ENCODE measurements at regions not wholly inside any gene's neighbourhood (a gene's known extent, or its start where the extent isn't known, plus 50 kb on each side); places are given as distances from the start of the nearest gene placed in this dataset.

DNA sequence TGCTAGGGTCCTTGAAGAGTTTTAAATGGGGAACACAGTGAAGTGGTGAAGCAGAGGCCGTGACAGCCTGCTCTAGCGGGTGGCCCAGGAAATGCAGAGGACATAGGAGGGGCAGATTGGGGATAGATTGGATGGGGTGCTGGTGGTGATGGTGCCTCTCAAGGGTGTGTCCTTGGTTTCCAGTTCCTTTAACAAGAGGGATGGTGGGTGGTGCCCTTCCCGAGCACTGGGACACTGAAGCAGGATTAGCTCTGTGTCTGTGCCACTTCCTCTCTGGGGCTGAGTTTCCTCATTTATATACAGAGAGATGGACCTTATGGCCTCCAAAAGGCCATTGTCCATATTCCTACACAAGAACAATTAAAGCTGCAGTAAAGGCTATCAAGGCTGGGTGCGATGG is 285.5 kb downstream of the TCF7L2 start:
- Mint-ChIP-seq H3K36me3 (ENCODE audit: low read depth) (no peaks in the 10 kb centered on the region), H3K4me3 (no peak overlapping the region), H3K4me1 (peaks cover 3% of the 10 kb centered on the region), H3K27ac (no peak overlapping the region), H3K9me3 (no peaks in the 10 kb centered on the region), H3K27me3 (ENCODE audit: low read depth, poor library complexity) (peaks cover 13% of the 10 kb centered on the region)
- no peak for DNase-seq
- TF ChIP-seq, protein P1, sequence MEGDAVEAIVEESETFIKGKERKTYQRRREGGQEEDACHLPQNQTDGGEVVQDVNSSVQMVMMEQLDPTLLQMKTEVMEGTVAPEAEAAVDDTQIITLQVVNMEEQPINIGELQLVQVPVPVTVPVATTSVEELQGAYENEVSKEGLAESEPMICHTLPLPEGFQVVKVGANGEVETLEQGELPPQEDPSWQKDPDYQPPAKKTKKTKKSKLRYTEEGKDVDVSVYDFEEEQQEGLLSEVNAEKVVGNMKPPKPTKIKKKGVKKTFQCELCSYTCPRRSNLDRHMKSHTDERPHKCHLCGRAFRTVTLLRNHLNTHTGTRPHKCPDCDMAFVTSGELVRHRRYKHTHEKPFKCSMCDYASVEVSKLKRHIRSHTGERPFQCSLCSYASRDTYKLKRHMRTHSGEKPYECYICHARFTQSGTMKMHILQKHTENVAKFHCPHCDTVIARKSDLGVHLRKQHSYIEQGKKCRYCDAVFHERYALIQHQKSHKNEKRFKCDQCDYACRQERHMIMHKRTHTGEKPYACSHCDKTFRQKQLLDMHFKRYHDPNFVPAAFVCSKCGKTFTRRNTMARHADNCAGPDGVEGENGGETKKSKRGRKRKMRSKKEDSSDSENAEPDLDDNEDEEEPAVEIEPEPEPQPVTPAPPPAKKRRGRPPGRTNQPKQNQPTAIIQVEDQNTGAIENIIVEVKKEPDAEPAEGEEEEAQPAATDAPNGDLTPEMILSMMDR (IDR thresholded peaks at IDR 0.05): no peak

DNA sequence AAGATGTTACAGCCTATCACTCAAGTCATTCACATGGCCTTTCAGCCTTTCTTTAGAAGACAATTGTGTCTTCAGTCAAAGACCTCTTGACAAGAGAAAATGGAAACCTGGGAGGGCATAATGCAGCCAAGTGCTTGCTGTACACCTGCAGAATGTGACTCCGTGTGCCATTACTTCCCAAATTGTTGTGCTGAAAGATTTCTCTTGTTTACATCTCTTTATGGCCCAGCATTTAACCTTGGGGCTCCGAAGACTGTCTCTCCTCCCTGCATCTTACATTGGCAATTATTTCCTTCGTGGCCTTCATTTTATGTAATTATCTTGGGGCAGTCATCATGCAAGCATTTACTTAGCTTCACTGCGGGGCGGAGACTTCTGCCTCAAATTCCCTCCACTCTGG is 287.0 kb downstream of the TCF7L2 start:
- Mint-ChIP-seq H3K4me1 (peaks cover 3% of the 10 kb centered on the region), H3K27ac (no peak overlapping the region), H3K27me3 (ENCODE audit: low read depth, poor library complexity) (peaks cover 14% of the 10 kb centered on the region), H3K4me3 (no peak overlapping the region), H3K9me3 (no peaks in the 10 kb centered on the region), H3K36me3 (ENCODE audit: low read depth) (no peaks in the 10 kb centered on the region)
- TF ChIP-seq, protein P1 (IDR thresholded peaks at IDR 0.05): no peak
- DNase-seq: no peak

DNA sequence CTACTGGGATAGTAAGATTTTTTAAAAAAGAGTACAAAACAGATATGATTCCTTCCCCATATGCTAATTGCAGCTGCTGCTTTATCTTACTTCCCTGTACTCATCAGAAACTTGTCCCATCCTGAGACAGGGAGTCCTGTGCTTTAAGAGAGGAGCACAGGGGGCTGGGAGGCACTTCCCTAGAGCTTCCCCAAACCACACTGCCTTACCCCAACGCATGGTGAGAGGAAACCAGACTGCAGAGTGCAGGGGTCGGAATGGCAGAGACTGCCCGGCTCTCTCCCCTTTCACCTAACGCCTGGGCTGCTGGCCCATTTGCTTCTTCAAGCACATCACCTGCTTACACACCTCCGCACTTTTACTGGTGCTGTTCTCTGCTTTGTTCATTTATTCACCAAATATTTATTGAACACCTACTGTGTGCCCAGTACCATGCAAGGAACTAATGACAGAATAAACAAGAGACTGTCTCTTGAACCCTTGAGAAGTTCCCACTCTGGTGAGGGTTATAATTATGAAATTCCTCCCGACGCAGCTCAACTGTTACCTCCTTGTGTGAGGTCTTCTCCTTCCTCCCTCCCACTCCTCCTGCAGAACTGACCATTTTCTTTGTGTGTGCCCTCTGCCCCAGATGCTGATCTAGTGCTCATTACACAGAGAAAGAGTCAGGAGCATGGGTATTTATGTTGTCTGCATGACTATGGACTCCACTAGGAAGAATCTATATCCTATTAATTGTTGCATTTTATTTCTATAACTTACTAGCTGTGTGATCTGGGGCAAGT is 289.7 kb downstream of the TCF7L2 start:
- Mint-ChIP-seq H3K4me3 (no peak overlapping the region), H3K27me3 (ENCODE audit: low read depth, poor library complexity) (peaks cover 22% of the 10 kb centered on the region), H3K36me3 (ENCODE audit: low read depth) (no peaks in the 10 kb centered on the region), H3K9me3 (no peaks in the 10 kb centered on the region), H3K27ac (no peak overlapping the region), H3K4me1 (peaks cover 9% of the 10 kb centered on the region)
- no peak for DNase-seq
- TF ChIP-seq, protein P1 (IDR thresholded peaks at IDR 0.05): no peak

DNA sequence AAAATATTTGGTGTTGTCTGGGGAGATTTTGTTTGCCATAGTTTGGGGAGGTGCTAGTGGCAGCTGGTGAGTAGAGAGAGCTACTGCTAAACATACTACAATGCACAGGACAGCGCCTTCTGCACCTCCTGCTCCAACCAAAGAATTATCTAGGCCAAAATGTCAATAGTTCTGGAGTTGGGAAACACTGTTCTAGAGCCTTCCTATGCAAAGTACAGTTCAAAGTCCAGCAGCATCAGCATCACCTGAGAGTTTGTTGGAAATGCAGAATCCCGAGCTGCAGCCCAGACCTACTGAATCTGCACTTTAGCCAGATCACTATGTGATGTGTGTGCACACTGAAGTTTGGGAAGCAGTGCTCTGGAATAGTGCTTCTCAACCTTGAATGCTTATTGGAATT is 290.7 kb downstream of the TCF7L2 start:
- Mint-ChIP-seq H3K9me3 (no peaks in the 10 kb centered on the region), H3K4me3 (no peak overlapping the region), H3K27ac (no peak overlapping the region), H3K27me3 (ENCODE audit: low read depth, poor library complexity) (peaks cover 18% of the 10 kb centered on the region), H3K36me3 (ENCODE audit: low read depth) (no peaks in the 10 kb centered on the region), H3K4me1 (peaks cover 12% of the 10 kb centered on the region)
- no peak for DNase-seq
- TF ChIP-seq, protein P1 (IDR thresholded peaks at IDR 0.05): no peak

DNA sequence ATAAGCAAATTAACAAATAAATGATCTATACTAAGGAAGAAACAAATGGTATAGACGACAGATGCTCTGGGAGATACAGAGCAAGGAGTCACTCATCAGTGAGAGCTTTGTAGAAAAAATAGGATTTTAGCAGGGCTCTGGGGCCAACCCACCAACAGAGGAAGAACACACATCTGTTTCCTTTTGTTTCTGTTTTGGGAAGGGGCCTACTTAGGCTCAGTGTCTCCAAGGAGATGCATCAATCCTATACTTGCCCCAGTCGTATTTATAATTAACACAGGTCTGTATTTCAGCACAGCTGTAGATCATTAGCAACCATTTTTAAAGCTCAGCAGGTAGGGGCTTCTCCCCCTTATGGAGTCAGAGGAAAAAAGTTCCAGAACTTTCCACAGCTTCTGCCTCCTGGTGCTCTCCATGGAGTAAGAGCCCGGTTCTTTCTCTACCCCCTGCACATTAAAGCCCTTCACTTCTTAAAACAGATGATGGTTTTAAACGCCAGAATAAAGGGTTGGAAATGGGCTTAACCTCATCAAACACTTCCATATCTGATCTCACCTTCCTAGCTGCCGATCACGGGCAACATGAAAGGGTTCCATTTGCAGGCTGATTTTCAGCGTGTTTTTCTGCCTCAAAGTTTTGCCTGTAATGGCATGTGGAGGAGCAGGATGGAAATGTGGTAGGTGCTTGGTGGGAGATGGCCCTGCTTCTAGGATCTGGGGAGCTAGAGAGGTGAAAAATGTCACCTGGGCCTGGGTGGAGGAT is 291.7 kb downstream of the TCF7L2 start:
- H3K27ac Mint-ChIP-seq: no peak overlapping the region
- peaks cover 15% of the 10 kb centered on the region for H3K27me3 Mint-ChIP-seq (ENCODE audit: low read depth, poor library complexity)
- TF ChIP-seq, protein P1 (IDR thresholded peaks at IDR 0.05): no peak
- H3K4me1 Mint-ChIP-seq: peaks cover 12% of the 10 kb centered on the region
- DNase-seq: no peak
- no peaks in the 10 kb centered on the region for H3K9me3 Mint-ChIP-seq
- no peak overlapping the region for H3K4me3 Mint-ChIP-seq
- H3K36me3 Mint-ChIP-seq (ENCODE audit: low read depth): no peaks in the 10 kb centered on the region

Measured in nephron progenitor cell (in vitro differentiated cells).